CD1c-positive myeloid dendritic cell (primary cell): ENCODE measurements at regions not wholly inside any gene's neighbourhood (a gene's known extent, or its start where the extent isn't known, plus 50 kb on each side); places are given as distances from the start of the nearest gene placed in this dataset.

Experiments
- DNase-seq: peaks from one replicate; pipeline ENCODE4 v3.0.0-alpha.2; 2016; ENCODE audit errors: extremely low spot score

DNA sequence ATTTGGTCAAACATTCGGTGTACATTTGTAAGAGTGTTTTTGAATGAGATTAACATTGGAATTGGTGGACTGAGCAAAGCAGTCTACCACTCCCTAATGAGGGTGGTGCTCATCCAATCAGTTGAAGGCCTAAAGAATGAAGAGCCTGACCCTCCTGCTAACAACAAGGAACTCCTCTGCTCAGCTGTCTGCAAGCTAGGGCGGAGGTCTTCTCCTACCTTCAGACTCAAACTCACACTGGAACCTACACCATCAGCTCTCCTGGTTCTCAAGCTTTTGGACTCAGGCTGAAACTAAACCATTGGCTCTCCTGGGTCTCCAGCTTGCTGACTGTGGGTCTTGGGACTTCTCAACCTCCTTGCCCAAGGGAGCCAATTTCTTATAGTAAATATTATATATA is 55.5 kb upstream of the NPAS2 start:
- no peak for DNase-seq

- DNase-seq, result no peak
These were observed 54.5 kb upstream of the NPAS2 start for GRCh38 chr2:100765481-100765880.

DNA sequence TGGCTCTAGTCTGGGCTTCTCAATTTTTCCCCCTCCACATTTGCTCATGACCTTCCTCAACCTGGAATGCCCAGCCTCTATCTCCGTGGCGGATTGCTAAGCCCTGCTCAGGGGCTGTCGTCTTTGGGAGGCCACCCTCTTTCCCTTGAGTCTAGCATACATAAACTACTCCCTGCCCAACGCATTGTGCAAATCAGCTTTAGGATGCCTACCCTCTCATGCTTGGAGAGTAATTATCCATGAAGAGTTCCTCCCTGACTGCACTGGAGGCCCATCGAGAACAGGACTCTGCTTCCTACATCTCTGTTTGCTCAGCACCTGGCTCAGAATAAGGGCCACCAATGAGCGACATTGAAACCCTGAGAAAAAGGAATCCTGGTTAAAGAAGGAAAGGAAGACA is 53.7 kb upstream of the NPAS2 start:
- no peak for DNase-seq

- DNase-seq, result no peak
These were observed 53.1 kb upstream of the NPAS2 start for GRCh38 chr2:100766806-100767205.

- no peak for DNase-seq
These were observed 52.7 kb upstream of the NPAS2 start for GRCh38 chr2:100767224-100767653.

DNA sequence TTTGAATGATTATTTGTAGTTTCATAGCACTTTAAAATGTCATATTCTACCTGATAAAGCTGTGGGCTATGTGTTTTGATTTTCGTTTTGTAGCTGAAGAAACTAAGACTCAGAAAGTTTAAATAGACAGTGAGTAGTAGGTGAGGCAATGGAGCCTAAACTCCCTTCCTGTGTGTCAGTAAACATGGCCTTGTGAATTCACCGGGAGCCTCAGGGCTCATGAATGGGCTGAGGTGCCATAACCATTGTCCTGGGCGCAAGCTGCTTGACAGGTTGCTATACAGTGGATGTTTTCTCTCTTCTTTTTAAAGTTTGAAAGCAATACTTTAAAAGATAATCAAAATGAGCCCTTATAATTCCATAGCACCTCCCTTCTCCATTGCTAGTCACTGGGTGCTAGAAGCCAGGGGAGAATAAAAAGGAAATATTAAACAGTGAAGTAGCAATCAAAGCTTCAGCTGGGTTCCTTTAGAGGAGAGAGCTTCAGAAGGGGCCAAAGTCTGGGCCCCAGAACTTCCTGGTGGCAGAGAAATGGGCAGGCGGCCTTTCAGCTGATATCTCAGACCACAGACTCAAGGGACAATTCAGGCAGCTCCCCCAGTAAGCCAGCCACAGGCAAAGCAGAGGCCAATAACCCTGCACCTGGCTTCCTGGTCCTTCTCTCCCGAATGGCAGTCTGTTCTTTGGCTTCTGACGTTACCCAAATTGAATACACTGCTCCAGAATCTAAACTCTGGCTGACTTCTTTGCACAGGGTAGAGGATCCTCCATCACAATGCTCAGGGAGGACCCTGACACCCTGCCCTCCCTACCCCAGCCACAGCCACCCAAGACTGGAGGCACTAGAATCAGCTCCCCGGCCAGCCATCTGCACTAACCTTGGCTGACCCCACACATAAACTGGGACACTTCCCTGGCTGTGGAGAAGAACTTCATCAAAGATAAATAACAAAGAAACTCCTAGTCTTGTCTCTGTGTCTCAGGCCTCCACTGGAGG is 51.8 kb upstream of the NPAS2 start:
- DNase-seq, result no peak
